HG02852 (cell line): ENCODE measurements at regions not wholly inside any gene's neighbourhood (a gene's known extent, or its start where the extent isn't known, plus 50 kb on each side); places are given as distances from the start of the nearest gene placed in this dataset.
"Not testable (repeated sequence)": the region's sequence is repeated elsewhere in the genome, so short reads cannot be mapped to it uniquely, and the experiment has no call there.

Experiments used
- ATAC-seq: cut with Tn5 transposase; IDR thresholded peaks from one replicate; pipeline ENCODE4 v1.9.1; 2021; ENCODE audit warnings: mild to moderate bottlenecking, moderate library complexity; ENCODE audit not compliant: unreplicated experiment

- ATAC-seq, result not testable (repeated sequence)
Observed at GRCh38 chr2:89537862-89538261, 846.4 kb downstream of the RPIA start.

DNA sequence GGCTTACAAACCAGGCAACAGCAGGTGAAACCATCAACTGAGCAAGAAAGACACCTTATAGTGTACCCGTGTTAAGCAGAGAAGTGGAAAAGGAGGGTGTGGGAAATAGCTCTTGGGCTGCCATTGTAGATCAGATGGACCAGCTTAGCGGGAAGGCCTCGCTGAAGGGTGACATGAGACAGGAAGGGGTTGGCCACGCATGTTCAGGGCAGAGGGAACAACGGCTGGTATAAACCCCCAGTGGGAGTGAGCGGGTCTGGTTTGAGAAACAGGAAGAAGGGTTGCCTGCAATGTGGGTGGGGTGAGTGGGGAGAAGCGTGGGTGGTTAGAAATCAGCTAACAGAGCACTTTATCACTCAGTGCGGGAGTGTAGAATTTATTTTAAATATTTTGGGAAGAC, 852.6 kb downstream of the RPIA start:
- ATAC-seq, result not testable (repeated sequence)

DNA sequence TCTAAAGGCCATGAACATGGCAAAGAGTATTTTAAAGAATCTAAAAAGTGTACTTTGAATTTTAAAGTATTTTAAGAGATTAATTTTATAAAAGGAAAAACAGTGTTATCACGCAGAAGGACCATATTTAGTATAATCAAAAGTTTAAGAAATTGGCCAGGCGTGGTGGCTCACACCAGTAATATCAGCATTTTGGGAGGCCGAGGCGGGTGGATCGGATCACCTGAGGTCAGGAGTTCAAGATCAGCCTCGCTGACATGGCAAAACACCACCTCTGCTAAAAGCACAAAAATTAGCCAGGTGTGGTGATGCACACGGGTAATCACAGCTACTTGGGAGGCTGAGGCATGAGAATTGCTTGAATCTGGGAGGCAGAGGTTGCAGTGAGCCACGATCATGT, 887.7 kb downstream of the RPIA start:
- not testable (repeated sequence) for ATAC-seq

GRCh38 chr2:89582816-89583215, 891.3 kb downstream of the RPIA start:
- ATAC-seq, result not testable (repeated sequence)

- not testable (repeated sequence) for ATAC-seq
Observed at GRCh38 chr2:89584046-89584445, 892.6 kb downstream of the RPIA start.

GRCh38 chr2:89584868-89585557, 893.5 kb downstream of the RPIA start:
- peak; percentile 31 for ATAC-seq

GRCh38 chr2:89585558-89585920, 894.1 kb downstream of the RPIA start:
- ATAC-seq, result peak; percentile 100

DNA sequence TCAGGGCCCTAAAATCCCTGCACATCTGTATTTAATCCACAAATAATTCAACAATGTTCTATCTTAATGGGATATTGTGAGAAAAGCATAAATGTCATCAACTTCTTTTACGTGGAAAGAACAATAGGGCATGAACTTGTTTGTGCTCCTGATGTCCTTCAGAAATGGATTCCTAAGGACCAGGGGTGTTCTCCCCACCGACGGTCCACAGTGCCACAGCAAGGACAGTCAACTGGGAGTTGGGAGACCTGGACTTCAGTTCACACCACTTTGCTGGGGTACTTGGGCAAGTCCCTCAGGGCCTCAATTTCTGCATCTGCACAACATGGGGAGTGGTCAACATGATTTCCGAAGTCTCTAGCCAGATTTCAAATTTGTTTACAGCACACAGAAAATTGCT, 908.4 kb downstream of the RPIA start:
- ATAC-seq, result not testable (repeated sequence)

- not testable (repeated sequence) for ATAC-seq
Observed at GRCh38 chr2:89606514-89606913, 915.0 kb downstream of the RPIA start.

DNA sequence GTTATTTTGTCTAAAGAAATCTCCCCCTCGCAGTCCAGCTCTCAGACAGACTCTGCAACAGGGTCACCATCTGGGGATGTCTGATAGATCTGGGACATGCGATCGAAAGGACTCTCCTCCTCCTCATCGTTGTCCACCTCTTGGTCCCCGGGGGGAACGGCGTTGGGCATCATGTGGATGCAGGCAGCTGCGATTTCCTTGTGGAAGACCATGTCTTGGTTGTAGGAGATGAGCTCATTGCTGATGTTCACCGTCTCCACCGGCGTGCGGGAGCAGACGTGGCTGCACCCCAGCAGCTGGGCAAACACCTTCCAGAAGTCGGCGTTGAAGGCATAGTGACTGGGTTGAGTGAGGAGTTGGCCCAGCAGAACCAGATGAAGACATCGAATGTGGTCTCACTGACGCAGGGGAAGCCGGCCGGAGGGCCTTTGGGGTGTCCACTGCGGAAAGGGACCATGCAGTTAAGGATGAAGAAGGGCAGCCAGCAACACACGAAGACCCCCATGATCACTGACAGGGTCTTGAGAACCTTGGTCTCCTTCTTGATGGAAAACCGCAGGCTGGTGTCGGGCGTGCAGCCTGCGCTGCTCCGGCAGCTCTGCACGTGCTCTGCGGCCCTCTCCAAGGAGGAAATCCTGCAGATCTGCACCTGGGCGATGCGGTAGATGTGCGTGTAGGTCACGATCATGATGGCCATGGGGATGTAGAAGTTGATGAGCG, 918.9 kb downstream of the RPIA start:
- ATAC-seq, result not testable (repeated sequence)

DNA sequence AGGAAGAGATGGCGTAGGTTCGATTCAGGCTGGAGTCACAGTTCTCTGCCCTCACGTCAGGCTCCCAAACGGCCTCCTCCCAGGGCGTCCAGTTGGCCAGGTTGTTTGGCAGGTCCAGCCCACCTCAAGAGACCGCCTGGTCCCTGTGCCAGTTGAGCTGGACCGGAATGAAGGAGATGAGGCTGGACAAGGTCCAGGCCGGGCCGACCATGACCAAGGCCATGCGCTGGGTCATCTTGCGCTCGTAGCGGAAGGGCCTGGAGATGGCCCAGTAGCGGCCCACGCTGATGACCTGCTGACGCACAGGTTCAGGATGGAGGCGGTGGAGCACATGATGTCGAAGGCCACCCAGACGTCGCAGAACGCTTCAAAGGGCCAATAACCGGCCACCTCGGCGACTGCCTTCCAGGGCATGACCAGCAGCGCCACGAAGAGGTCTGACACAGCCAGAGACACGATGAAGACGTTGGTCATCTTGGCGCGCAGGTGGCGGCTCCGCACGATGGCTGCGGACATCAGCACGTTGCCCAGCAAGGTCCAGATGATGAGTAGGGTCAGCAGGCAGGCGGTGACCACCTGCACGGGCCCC, 919.5 kb downstream of the RPIA start:
- ATAC-seq, result not testable (repeated sequence)

GRCh38 chr2:89611710-89612109, 920.2 kb downstream of the RPIA start:
- ATAC-seq, result not testable (repeated sequence)

GRCh38 chr2:89649268-89649667, 957.8 kb downstream of the RPIA start:
- not testable (repeated sequence) for ATAC-seq

DNA sequence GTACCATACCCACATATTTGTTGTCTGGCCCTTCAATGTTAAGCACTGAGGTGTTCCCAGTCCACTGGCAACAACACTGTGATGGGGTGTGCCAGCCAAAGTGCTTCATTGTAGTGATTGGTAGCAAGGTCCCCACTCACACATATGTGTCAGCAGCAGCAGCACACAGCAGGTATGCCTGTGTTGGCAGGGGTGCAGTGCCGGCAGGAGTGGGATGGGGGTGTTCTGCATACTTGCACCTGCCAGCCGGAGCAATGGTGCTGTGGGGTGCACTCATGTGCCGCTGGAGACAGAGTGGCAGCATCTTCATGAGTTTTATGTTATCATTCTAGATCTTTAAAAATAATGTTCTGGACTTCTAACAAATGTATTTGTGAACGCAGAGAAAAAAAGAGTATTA, 987.8 kb downstream of the RPIA start:
- ATAC-seq, result not testable (repeated sequence)
